ENCODE measurements at regions not wholly inside any gene's neighbourhood (a gene's known extent, or its start where the extent isn't known, plus 50 kb on each side); places are given as distances from the start of the nearest gene placed in this dataset.

- no peak for ATAC-seq
- TF ChIP-seq ISL1 (CRISPR knock-in tag; IDR thresholded peaks at IDR 0.05) (no peak), SNAI2 (CRISPR knock-in tag; IDR thresholded peaks at IDR 0.05) (no peak), ESRRG (CRISPR knock-in tag; IDR thresholded peaks at IDR 0.05) (no peak), ZFP30 (CRISPR knock-in tag; IDR thresholded peaks at IDR 0.05) (no peak), OSR1 (CRISPR knock-in tag; IDR thresholded peaks at IDR 0.05) (no peak), ZNF70 (CRISPR knock-in tag; IDR thresholded peaks at IDR 0.05) (no peak), CSRNP3 (CRISPR knock-in tag; IDR thresholded peaks at IDR 0.05) (no peak), ZNF565 (CRISPR knock-in tag; conservative IDR thresholded peaks at IDR 0.05; ENCODE audit: low read depth) (no peak), TOX (CRISPR knock-in tag; IDR thresholded peaks at IDR 0.05; ENCODE audit: borderline replicate concordance) (no peak), ZFP3 (CRISPR knock-in tag; IDR thresholded peaks at IDR 0.05) (no peak), RARB (CRISPR knock-in tag; IDR thresholded peaks at IDR 0.05) (no peak), ARNTL (CRISPR knock-in tag; IDR thresholded peaks at IDR 0.05; ENCODE audit: borderline replicate concordance, low read depth) (no peak), GLIS3 (CRISPR knock-in tag; IDR thresholded peaks at IDR 0.05) (no peak), TSHZ2 (CRISPR knock-in tag; IDR thresholded peaks at IDR 0.05) (no peak), ZNF8 (CRISPR knock-in tag; IDR thresholded peaks at IDR 0.05) (no peak), BACH2 (CRISPR knock-in tag; IDR thresholded peaks at IDR 0.05; ENCODE audit: borderline replicate concordance) (no peak), PPARA (CRISPR knock-in tag; IDR thresholded peaks at IDR 0.05; ENCODE audit: borderline replicate concordance) (no peak), CSDC2 (CRISPR knock-in tag; IDR thresholded peaks at IDR 0.05) (no peak), TCF4 (CRISPR knock-in tag; IDR thresholded peaks at IDR 0.05; ENCODE audit: borderline replicate concordance) (no peak)
These were observed 630.8 kb upstream of the KIF2B start for GRCh38 chr17:53191878-53192277.

- no peak for ATAC-seq
- TF ChIP-seq ZNF565 (CRISPR knock-in tag; conservative IDR thresholded peaks at IDR 0.05; ENCODE audit: low read depth): no peak
- no peak for TF ChIP-seq GLIS3 (CRISPR knock-in tag; IDR thresholded peaks at IDR 0.05)
- TF ChIP-seq SNAI2 (CRISPR knock-in tag; IDR thresholded peaks at IDR 0.05): no peak
- TF ChIP-seq ISL1 (CRISPR knock-in tag; IDR thresholded peaks at IDR 0.05): no peak
- TF ChIP-seq PPARA (CRISPR knock-in tag; IDR thresholded peaks at IDR 0.05; ENCODE audit: borderline replicate concordance): no peak
- no peak for TF ChIP-seq TOX (CRISPR knock-in tag; IDR thresholded peaks at IDR 0.05; ENCODE audit: borderline replicate concordance)
- TF ChIP-seq ZC3H10 (CRISPR knock-in tag; IDR thresholded peaks at IDR 0.05): no peak
- TF ChIP-seq PATZ1 (CRISPR knock-in tag; IDR thresholded peaks at IDR 0.05; ENCODE audit: borderline replicate concordance): no peak
- no peak for TF ChIP-seq CSRNP3 (CRISPR knock-in tag; IDR thresholded peaks at IDR 0.05)
- no peak for TF ChIP-seq CREB5 (CRISPR knock-in tag; IDR thresholded peaks at IDR 0.05; ENCODE audit: low read depth)
- no peak for TF ChIP-seq BACH2 (CRISPR knock-in tag; IDR thresholded peaks at IDR 0.05; ENCODE audit: borderline replicate concordance)
- TF ChIP-seq ZNF8 (CRISPR knock-in tag; IDR thresholded peaks at IDR 0.05): no peak
- TF ChIP-seq POU6F1 (CRISPR knock-in tag; IDR thresholded peaks at IDR 0.05; ENCODE audit: borderline replicate concordance, low read depth): no peak
- TF ChIP-seq OSR1 (CRISPR knock-in tag; IDR thresholded peaks at IDR 0.05): no peak
These were observed 636.7 kb upstream of the KIF2B start for GRCh38 chr17:53186001-53186400.

Data from SK-N-SH treated with all-trans-retinoic acid at 6 μM for 48 hours (cell line).